GM18511 (cell line): ENCODE measurements at regions not wholly inside any gene's neighbourhood (a gene's known extent, or its start where the extent isn't known, plus 50 kb on each side); places are given as distances from the start of the nearest gene placed in this dataset.

Experiments
- ATAC-seq: cut with Tn5 transposase; IDR thresholded peaks from one replicate; pipeline ENCODE4 v1.9.1; 2021; ENCODE audit warnings: mild to moderate bottlenecking, moderate library complexity; ENCODE audit not compliant: unreplicated experiment

DNA sequence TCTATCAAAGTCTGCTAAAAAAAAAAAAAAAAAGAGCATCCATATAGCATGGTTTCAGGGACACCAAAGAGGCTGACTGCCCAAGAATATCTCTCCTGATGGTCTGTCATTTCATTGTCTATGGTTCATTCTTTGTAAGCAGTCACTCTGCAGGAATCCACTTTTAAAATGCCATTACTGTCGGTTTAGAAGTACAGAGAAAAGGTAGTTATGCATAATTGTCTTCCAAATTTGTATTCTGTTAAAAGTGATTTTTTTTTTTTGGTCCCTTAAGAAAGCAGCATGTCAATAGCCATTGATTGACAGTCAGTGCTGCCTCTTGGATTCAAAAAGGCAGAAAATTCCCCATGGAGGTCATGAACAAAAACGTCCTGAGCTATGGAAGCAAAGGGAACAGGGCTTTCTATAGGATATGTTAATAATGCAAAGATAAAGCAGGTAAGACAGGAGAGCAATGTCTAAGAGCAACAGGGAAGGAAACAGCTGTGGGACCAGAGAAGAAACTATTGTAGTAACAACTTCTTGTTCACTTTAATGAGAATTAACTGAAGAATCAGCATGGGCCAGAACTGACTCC is 245.8 kb downstream of the TMX3 start:
- ATAC-seq, result no peak

DNA sequence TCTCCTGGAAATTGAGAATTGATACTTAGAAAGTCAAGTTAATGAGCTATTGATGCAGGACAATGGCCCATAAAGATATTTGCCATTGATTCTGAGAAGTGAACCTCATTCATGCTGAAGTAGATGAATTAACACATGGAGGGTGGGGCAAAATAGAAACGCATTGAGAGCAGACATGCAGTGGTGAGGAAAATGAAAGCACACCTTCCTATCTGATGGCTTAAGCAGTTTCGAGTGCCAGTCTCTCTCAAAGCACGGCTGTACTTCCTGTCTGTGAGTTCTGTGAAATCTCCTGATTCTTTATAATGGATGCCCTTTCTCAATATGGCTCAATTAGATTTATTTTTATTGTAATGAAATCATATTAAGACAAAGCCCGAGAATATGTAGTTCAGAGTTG is 247.0 kb downstream of the TMX3 start:
- ATAC-seq, result peak; percentile 77

DNA sequence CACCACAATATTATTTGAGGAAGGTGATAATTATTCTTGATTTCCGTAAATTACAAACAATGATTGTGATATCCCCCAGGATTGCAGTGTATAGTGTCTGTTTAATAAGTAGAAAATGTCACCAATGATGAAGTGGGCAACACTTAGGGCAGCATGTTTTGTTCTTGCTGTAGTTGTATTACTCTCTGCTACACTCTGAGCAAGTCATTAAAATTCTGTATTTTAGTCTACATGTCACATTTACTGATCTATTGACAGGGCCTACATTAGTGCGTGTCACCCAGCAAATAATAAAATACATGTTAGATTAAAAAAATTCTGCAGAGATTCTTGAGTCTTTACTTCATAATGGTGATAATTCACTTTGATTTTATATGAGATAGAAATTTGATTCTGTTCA is 247.6 kb downstream of the TMX3 start:
- ATAC-seq, result no peak

DNA sequence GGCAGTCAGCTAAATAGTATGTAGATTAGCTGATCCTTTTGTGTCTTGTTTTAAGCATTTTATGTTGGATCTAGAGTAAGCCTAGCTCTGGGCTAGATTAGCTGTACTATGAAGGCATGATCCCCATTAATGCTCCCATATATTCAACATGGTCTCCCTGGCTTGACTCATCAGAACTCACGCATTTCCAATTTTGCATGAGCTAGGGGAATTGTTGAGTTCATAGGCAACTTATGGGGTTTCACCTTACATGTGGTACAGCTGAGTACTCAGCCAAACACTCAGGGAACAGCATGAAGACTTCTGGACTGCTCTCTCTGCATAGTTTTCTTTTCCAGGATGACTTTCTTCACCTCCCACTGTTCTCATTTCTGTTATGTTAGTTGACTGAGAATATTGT is 248.2 kb downstream of the TMX3 start:
- ATAC-seq, result no peak

DNA sequence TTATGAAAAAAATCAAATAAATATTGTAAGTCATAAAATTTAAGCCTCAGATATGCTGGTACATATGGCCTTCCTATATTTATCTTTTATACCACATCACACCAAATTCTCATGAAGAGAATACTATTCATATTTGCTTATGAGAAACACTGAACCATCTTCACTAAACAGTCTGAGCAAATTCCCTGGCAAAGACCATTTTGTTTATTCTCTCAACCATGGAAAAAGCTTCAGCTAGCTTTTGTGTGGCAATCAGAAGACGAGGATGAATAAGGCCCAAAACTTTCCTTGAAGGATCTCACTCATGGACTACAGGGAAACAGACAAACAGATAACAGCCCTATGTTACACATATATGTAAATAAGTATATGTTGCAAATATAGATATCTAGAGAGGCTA is 252.1 kb downstream of the TMX3 start:
- ATAC-seq, result no peak

DNA sequence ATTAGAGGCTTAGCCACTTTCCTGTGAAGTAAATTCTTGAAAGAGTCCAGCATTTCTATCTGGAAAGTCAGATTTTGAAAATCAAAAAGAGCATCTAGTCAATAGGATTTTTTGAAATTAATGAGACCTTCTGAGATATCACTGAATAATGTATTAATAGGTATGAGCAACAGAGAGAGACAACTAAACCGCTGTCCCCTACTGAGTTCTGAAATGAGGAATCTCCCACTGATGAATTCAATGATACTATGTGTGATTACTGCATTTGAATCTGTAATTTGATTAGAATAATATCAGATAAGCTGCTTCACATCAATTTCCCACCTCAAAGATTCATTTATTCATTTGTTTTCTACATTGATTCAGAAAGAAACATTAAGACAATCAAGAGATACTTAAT is 252.8 kb downstream of the TMX3 start:
- ATAC-seq, result no peak

DNA sequence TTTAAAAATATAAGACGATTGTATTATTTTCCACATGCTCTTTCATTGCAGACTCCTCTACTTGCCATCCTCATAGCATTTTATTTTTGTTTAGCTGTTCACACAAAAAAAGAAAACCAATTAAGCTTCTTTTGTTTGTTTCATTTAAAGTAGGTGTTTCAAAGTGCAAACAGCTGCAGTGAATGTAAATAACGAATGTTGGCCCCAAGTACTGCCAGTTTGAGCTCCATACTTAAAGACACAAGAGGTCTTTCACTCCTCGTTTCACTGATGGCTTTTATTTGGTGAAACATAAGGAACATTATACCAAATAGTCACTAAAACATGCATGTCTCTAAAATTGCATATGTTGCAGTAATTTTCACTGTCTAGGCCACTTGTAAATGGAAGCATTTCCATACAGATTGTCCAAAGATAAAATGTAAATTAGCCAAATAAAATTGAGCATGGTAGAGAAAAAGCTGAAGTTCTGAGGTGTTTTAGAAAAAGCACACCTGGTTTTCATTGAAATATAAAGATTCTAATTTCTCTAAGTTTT is 253.4 kb downstream of the TMX3 start:
- no peak for ATAC-seq

DNA sequence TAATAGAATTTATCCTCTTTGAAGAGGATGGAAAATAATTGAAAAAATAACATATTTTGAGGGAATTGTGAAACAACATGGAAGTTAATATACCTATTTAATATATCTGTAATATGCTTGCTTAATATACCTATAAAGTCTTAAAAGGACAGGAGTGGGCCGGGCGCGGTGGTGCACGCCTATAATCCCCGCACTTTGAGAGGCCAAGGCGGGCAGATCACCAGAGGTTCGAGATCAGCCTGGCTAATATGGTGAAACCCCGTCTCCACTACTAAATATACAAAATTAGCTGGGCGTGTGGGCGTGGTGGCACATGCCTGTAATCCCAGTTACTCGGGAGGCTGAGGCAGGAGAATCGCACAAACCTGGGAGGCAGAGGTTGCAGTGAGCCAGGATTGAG is 254.9 kb downstream of the TMX3 start:
- ATAC-seq, result no peak

DNA sequence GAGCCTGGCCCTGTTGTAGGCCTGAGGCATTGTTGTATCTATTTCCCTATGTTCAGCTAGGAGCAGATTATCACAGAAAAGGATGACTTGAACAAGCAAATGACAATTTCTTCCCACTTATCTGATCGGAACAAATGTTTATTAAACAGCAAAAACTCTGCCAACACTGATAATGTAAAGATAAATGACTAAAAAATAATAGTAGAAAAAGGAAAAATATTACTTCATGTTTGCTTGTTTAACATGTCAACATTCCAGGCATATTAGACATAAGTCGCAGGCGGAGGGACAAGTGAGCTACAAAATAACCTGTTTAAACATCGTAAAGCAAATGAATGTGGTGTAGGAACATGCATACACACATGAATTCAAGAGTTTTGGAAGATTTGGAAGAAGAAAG is 257.9 kb downstream of the TMX3 start:
- no peak for ATAC-seq

DNA sequence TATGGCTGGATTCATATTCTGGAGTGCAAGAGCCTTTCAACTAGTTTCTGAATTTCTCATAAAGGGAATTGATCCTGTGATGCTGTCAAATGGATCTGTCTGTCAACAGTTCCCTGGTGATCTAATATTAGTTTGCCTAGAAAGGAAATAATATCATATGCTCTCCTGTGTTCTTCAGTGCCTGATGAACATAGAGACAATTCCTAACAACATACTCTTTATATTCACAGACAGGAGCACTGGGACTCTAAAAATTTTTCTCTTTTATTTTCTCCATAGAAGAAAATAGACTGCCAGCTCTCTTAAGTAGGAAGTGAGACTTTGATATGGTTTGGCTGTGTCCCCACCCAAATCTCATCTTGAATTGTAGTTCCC is 259.7 kb downstream of the TMX3 start:
- no peak for ATAC-seq

DNA sequence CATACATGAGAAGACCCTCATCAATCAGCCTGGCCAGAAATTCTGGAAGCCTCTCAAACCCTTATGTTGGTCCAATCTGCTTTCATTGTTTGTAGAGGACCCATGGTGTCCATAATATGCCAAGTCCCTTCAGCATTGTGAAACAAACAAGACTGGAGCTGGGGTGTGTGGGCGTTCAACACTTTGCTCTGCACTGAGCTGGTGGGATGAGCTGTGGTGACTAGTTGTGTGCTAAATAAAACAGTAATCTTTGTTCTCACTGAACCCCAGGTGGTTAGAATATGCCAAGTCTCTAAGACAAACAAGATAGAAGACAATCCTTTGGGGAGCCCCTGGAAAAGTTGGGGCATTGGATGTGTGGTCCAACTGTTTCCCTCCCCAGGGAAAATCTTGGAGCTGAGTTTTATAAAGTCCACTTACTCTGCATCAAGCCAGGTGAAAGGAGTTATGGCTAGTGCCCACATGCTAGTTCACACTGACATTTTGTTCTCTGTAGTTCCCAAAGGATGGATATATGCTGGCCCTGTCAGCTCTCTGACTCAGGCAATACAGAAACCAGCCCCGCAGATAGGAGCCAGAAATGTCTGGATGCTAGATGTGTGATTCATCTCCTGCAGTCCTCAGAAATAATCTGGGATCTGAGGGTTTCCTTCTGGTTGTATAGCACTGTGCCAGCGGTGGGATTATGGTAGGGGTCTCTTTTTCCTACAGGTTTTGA is 260.2 kb downstream of the TMX3 start:
- no peak for ATAC-seq

DNA sequence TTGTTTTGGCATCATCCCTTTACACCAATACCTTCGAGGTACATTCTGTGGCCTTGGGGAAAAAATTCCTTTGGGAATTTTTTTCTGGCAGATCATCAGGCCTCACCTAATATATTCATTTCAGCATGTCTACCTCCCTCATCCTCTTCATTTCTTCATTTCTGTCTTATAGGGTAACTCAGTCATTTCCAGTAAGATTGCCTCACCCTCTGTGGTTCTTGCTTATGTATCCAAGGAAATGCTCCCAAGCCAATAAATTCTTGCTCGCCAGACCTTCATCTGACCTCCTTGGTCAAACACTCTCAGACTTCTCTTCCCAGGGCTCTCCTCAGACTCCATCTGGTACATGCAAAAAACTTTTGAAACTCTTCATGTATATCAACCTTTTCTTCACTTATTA is 265.6 kb downstream of the TMX3 start:
- no peak for ATAC-seq

DNA sequence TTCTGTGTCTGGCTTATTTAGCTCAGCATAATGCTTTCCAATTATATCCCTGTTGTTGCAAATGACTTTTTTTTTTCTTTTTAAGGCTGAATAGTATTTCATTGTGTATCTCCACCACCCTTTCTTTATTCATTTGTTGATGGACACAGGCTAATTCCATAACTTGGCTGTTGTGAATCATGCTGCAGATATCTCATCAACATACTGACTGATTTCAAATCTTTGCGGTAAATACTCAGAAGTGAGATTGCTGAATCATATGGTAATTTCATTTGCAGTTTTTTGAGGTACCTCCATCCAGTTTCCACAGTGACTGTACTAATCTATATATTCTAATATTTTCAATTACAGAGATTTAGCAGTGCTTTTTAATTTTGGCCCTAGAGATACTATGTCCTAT is 266.2 kb downstream of the TMX3 start:
- ATAC-seq, result no peak

DNA sequence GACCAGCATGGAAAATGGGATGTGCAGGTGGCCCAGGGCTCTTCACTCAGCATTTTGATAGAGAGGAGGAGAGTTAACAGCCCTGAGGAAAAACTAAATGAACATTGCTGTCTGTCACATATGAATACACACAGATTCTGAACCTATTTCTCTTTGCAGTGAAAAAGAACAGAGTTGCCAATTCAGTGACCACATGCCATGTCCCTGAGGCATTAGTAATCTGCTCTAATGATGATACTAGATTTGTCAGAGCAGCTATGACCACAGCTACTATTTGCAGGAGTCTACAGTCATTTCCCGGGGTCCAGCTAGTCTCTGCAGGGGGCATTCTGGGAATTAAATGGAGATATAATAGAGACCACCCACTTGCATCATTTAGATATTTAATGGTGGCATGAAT is 267.6 kb downstream of the TMX3 start:
- no peak for ATAC-seq

DNA sequence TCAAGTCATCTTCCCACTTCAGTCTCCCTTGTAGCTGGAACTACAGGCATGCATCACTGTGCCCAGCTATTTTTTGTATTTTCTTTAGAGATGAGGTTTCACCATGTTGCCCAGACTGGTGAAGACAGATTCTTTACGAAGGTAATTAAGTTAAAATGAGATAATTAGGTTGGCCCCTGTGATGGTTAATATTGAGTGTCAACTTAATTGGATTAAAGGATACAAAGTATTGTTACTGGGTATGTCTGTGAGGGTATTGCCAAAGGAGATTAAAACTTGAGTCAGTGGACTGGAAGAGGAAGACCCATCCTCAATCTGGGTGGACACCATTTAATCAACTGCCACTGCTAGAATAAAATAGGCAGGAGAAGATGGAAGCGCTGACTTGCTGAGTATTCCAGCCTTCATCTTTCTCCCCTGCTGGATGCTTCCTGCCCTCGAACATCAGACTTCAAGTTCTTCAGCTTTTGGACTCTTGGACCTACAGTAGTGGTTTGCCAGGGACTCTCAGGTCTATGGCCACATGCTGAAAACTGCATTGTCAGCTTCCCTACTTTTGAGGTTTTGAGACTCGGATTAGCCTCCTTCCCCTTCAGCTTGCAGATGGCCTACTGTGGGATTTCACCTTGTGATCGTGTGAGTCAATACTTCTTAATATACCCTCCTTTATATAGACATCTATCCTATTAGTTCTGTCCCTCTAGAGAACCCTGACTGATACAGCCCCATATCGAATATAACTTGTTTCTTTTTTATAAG is 269.1 kb downstream of the TMX3 start:
- ATAC-seq, result no peak

DNA sequence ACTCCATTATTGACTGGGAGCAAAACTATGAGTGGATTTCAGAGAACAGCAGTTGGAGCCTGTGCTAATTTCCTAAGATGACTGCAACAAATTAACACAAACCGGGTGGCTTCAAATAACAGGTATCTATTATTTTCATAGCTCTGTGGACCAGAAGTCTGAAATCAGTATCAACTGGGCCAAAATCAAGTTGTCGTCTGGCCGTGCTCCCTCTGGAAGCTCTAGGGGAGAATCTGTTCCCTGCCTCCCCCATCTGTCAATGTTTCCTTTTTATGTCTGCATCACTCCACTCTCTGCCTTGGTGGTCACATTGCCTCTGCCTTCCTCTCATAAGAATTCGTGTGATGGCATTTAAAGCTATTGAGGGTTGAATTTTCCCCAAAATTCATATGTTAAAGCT is 269.8 kb downstream of the TMX3 start:
- no peak for ATAC-seq

DNA sequence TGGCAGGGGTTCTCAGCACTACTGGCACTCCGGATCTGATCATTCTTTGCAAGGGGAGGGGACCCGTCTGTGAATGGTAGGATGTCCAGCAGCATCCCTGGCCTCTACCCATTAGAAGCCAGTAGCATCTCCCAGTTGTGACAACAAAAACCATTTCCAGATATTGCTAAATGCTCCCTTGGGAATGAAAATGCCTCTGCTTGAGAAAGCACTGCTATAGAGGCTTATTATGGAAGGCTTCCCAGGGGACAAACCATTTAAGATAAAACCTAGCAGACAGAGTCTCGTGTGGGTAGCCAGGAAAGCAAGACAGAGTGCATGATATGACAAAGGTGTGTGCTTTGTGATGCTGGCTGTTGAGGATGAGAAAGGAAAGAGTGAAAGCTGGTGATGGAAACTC is 273.7 kb downstream of the TMX3 start:
- no peak for ATAC-seq

DNA sequence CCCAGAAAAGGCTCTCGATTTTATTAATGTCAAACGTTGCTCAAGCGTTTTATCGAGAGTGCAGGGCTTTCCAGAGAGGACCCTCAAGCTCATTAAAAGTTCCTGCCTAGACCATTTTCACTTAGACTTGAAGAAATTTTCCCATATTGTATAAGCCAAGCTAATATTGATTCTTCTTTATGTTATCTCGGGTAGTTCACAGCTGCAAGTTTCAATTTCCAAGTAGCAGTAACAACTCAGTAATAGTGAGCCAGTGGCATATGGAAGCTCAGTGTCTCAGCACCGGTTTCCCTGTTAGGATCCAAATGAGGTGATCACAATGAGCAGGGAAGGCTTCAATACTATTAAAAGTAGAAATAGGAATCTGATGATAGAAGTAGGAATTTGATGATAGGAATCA is 274.5 kb downstream of the TMX3 start:
- no peak for ATAC-seq

DNA sequence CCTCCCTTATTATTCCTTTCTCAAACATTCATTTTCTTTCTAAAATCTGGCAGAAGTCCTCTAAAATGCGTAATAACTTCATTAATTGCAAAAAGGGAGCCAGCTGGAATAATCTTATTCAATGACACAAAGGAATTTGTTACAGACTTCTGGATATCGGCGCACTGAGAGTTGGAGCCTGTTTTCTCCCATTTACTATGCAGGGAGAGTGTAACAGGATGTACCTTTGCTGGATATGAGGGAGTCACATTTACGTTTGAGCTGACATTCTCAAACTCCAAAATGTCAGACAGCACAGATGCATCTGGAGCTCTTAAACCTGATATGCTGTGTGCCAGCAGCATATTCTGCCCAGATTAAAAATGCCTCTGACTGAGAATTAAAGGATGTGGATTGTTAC is 275.3 kb downstream of the TMX3 start:
- no peak for ATAC-seq

DNA sequence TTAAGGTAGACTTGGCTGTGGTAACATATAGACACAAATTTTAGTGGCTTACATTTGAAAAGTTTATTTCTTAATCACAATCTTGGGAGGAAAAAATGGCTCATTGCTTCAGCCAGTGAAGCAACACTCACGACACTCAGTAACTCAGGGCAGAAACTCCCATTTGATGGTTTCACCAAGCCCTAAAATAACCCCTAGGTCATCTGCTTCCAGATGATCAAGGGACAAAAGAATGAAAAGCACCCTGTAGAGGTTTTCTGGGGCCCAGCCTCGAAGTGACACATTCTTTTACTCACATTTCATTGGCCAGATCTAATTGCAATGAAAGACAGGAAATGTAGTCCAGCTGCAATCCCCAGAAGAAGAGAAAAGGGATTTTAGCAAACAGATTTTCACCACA is 275.9 kb downstream of the TMX3 start:
- ATAC-seq, result no peak

DNA sequence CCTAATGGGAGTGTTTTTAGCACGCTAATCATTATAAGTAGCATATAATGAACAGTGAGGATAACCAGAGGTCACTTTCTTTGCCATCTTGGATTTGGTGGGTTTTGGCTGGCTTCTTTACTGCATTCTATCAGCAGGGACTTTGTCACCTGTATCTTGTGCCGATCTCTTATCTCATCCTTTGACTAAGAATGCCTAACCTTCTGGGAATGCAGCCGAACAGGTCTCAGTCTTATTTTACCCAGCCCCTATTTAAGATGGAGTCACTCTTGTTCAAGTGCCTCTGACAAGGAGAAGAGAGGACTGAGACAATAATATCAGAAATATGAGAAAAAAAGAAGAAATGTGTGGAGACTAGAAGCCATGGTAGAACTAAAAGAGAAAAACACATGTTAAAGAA is 276.4 kb downstream of the TMX3 start:
- ATAC-seq, result no peak

DNA sequence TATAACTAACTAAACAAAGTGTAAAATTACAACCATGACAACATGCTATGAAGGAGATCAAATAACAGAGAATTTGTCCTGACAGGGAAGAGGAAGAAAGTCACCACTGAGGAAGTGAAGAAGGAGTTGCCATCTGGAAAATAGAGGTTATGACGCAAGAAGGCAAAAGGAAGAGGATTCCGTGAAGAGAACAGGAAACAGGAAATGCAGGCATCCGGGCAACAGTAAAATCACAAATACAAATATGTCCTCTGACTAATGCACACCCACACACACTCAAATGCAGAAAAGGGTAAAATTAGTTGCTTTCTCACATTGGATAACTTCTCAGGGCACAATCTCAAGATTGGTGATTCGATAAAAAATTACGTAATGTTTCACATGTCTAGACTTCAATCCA is 278.4 kb downstream of the TMX3 start:
- ATAC-seq, result no peak
